IPS DF 4.7 (cell line): ENCODE measurements at regions not wholly inside any gene's neighbourhood (a gene's known extent, or its start where the extent isn't known, plus 50 kb on each side); places are given as distances from the start of the nearest gene placed in this dataset.

ENCODE experiments used
- DNase-seq: peaks from one replicate; pipeline ENCODE4 v3.0.0-alpha.2; 2013; ENCODE audit warnings: low spot score; ENCODE audit errors: extremely low read depth

DNA sequence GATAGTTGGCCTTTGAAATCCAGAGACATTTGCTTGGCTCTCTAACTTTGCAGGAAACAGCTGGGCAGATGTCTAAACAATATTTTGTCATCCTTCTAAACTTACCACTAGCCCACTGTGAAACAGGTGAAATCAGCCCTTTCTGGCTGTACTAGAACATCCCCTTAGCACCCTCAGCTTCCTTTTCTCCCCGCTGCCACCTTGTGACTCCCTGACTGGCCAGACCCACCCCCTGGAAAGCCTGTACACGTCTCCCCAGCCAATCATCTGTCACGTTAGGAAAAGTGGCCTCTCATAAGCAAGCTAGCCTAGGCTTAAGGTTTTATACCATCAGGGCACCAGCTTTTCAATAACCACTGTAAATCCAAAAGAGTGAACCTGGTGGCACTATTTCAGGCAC lies 88.6 kb upstream of the E2F3 start:
- DNase-seq: no peak

DNA sequence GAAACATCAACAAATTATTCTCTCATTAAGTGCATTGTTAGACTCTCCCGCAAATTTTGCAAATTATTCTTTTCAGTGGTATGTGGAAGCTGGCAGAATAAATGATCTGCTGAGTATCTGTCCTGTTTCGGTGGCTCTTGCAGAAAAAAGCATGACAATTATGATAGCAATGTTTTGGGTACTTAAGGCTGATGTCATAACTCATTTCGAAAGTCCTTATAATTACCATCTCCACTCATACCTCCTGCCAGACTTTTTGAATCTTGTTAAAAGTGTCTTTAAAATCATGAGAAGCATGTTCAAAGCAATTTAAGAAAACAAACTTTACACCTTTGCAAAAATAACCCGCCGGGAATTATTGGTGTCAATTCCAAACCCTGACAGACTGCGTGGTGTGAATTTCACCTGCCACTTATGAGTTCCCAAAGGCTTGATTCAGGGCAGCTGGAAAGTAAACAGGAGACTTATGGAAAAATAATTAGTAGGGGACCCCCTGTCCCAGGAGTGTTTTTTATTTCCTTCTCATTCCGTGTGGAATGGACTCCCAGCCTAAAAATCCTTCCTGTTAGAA lies 87.6 kb upstream of the E2F3 start:
- no peak for DNase-seq

DNA sequence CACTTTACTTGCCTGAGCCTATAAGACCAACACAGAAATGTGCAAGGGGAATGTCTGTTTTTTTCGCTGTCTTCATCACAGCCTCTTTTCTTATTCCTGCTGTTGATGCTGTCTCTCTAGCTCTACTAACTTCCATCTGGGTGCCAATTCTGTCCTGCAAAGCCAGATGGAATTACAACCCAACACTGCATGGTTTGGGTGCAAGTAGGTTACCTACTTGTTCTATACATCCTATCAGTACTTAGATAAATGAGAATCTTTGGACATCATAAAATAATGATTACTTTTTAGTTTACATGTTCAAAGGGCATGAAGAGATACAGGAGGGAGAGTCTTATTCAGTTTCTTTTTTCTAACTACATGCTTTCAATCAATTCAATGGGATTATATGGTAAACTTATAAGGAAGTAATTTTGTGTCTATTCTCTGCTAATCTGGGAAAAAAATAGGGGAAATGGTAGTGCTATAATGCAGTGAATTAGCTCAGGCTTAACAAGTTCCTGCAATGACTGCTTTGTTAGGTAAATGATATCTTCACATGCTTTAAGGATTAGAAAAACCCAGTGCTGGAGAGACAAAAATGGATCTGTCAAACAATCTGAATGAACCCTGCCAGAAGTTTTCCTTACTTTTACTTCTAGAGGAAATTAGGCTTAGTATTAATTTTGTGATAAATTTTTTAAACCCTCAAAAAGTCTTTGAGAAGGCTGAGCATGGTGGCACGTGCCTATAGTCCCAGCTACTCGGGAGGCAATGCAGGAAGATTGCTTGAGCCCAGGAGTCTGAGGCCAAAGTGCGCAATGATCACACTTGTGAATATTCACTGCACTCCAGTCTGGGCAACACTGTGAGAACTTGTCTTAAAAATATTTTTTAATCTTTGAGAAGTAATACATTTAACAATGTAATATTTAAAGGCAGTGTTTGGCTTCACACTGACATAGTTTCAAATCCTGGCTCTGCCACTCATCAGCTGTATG lies 86.5 kb upstream of the E2F3 start:
- no peak for DNase-seq

DNA sequence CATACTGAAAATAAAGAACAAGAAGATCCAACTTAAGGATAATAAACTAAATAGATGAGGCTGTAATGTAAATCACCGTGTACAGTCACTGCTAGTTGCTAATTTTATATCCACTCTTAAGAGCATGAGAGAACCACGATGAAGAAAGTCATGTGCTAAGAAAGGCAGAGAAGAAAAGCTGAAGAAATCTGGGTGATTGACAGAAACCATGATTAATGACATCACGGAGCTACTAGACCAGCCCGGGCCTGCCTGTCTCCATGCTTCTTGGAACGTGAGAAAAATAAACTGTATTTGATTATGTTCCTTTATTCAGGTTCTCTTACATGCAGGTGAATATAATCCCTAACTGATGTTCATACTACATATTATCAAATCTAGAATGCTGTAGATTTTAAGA lies 84.2 kb upstream of the E2F3 start:
- no peak for DNase-seq

DNA sequence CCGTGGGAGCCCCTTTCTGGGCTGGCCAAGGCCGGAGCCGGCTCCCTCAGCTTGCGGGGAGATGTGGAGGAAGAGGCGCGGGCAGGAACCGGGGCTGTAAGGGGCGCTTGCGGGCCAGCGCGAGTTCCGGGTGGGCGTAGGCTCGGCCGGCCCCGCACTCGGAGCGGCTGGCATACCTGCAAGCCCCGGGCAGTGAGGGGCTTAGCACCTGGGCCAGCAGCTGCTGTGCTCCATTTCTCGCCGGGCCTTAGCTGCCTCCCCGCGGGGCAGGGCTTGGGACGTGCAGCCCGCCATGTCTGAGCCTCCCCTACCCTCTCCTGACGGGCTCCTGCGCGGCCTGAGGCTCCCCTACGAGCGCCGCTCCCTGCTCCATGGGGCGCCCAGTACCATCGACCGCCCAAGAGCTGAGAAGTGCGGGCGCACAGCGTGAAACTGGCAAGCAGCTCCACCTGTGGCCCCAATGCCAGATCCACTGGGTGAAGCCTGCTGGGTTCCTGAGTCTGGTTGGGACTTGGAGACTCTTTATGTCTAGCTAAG lies 82.8 kb upstream of the E2F3 start:
- no peak for DNase-seq

DNA sequence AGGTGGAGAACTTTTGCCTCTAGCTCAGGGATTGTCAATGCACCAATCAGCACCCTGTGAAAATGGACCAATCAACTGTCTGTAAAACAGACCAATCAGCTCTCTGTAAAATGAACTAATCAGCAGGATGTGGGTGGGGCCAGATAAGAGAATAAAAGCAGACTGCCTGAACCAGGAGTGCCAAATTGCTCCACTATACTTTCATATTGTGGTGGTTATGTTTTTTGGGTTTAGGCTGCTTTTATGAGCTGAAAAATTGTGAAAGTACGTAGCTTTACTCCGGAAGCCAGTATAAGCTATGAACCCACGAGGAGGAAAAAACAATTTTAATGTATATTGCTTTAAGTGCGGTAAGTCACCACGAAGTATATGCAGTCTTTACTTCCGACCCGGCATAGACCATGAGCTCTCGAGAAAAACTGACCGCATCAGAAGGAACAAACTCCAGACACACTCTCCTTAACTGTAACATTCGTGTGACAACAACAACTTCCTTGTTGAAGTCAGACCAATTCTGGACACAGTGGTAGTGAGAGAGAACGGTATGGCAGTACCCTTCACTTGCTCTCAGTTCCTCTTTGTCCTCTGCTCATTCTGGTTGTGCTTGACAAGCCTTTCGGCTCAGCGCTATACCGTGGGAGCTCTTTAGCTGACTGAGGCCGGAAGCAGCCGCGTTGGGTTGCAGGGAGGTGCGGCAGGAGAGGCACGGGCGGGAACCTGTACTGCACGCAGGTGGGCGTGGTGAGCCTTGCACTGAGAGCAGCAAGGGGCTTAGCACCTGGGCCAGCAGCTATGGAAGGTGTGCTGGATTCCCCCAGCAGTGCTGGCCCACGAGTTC lies 81.9 kb upstream of the E2F3 start:
- no peak for DNase-seq

DNA sequence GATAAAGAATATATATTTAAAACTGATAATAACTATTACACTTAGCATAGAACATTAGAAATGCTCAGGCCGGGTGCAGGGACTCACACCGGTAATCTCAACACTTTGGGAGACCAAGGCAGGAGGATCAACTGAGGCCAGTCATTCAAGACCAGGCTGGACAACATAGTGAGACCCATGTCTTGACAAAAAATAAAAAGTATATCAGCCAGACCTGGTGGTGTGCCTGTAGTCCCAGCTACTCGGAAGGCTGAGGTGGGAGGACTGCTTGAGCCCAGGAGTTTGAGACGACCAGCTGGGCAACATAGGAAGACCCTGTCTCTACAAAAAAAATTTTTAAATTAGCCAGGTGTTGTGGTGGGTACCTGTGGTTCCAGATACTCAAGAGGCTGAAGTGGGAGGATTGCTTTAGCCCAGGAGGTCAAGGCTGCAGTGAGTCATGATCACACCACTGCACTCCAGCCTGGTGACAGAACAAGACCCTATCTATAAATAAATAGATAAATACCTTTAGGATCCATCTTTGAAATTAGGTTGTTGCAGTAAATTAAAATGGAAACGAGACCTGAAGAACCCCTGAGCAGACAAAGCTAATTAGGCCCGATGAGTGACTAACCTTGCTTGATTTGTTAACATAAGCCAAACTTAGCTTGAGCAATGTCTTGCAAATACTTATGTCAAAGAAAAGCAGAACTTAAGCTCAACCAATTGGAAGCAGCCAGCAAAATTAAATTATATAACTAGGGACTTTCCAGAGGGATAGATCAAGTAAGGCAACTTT lies 75.8 kb upstream of the E2F3 start:
- no peak for DNase-seq

DNA sequence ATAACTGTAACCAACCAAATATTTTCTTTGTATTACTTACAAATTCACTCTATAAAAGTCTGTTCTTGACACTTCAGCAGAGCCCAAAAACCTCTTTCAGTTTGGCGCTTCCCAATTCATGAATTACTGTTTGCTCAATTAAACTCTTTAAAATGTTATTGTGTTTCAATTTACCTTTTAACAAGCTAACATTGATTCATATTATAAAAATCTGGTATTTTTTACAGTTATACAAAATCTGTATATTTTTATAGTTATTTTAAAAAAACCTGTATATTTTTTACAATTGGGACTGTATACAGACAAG lies 75.3 kb upstream of the E2F3 start:
- no peak for DNase-seq

DNA sequence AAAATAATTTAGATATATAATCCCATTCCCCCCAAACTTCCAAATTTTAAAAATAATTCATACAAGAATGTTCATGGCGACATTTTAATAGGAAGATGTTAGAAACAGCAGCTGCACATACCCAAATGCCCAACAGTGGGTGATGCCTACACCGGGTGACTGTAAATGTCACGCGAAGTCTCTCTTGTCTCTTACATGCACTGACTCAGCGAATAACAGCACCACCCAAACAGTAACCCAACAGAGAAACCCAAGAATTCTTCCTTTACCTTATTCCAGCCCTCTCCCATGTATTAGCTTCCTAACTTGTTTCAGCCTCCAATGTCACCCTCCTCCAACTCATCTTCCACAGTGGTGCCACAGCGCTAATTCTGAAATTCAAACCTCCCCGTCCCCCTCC lies 74.5 kb upstream of the E2F3 start:
- no peak for DNase-seq

DNA sequence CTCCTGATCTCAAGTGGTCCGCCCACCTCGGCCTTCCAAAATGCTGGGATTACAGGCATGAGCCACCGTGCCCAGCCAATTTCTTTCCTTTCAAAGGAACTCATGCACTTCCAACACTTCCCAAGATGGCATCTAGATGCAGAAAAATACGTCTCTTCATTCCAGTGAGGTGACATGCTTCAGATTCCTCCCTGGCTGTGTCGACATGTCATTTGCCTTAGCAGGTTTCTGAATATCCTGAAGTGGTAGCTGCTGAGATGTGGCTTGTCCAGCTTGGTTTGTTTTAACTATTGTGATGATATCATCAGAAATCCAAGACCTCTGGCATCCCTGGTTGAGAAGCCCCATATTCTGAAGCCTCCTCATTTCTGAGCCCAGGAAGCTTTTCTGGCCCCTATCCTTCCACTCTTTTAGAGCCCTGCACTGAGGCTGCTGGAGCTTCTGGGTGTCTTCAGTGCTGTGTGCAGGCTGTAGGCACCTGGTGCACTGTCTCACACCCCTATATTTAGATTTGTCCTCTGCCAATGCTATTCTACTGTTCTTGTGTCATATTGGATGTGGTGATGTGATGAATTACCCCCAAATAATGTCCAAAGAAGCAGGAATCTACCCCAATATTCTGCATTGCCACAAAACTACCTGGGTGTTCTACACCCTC lies 73.3 kb upstream of the E2F3 start:
- DNase-seq: no peak

DNA sequence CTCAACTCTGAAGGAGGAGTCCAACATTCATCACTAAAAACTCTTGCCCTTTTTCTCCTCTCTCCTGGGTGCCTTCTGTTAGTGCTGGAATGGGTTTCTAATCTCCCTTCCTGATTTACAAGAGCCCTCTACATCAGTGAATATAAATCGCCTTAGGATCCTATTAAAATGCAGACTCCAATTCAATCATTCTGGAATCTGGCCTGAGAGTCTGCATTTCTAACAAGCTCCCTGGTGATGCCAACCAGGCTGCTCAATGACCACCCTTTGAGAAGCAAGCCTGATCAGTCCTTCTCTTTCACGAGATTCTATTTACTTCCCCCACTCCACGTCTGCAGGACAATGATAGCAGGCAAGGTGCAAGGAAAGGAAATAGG lies 72.8 kb upstream of the E2F3 start:
- DNase-seq: no peak

DNA sequence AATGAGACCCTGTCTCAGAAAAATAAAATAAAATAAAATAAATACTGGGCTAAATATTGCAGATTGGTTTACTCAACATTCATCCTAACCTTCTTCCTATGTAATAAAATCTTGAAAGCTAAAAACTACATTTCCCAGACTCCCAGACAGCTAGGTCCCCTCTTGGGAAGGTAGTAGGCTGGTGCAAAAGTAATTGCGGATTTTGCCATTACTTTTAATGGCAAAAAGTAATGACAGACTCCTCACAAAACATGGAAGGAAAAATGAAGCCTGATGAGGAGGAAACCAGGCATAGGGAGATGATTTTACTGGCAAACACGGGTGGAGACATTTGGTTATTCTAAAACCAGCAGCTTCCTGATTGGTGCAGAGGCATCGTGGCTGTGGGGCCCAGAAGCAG lies 70.6 kb upstream of the E2F3 start:
- no peak for DNase-seq

DNA sequence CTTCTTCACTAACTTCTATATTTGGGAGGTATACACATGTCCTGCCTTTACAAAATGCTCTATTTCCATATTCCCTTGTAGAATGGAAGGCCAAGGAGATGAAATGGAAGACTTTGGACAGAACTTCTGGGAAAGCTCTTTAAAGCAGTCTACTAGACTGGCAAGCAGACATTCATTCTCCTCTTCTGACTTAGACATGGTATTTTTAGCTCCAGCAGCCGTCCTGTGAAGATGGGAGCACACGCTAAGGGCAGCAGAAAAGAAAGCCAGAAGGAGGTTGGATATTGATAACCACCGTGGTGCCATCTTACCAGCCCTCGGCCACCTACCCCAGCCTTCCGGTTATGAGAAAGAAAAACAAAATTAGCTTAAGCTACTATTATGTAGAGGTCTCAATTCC lies 70.1 kb upstream of the E2F3 start:
- DNase-seq: no peak

DNA sequence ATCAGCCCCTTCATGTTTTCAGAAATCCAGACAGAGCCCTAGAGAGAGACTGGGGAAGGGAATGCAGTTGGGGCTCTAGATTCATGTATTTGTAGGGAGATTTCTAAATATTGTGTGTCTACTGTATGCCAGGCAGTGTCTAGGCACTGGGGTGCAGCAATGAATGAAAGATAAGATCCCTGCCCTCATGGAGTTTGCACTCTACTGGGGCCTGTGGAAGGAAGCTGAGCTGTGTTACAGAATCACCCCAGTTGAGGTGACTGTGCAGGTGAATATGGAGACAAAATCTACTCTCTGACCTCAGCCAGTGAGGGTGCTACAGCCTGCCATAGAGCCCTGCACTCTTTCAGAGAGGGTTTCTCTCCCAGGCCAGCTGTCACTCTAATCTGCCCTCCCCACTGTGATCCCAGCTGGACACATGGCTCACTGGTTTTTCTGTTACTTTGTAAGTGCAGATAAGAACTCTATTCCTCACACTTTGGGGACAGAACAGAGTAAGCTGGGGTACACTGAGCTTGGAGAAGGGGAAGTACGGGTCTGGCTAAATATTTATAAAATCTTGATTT lies 69.2 kb upstream of the E2F3 start:
- no peak for DNase-seq

DNA sequence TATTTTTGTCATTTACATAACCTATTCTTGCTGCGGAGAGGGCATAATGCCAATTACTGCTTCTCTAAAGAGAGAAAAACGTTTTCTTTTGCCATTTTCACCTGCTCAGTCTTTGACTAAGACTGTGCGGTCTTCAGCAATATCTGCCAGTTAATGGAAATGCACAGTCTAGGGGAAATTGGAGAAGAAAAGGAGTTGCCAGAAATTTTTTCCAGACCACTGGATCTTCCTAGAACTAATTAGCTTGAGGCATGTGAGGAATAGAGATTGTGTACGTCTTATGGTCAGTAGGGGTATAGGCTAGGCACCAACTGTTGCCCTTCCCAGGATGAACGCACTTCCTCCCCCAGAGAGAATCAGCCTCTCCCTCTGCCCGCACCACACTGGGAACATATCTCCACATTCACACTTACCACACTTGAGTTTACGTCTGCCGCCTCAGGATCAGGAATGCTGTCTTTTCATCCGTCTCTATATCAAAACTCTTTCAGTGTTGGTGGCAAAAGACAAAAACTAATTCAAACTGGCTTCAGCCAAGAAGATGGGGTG lies 67.9 kb upstream of the E2F3 start:
- no peak for DNase-seq

DNA sequence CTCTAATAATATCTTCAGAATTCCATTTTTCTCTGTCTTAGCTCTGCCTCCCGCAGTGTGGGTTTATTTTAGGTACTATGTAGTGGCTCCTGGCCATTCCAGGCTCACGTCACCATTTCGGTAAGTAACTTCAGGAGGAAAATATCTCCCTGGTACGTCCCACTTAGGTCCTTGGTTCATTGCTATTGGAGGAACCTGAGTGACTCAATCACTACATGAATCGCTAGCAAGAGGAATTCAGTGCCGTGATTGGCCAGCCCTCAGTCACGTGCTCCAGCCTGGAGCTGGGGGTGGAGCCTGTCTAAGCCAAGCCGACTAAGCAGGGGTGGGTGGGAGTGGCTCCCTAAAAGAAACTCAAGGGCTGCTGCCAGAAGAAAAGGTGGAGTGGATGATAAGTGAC lies 67.3 kb upstream of the E2F3 start:
- DNase-seq: no peak

DNA sequence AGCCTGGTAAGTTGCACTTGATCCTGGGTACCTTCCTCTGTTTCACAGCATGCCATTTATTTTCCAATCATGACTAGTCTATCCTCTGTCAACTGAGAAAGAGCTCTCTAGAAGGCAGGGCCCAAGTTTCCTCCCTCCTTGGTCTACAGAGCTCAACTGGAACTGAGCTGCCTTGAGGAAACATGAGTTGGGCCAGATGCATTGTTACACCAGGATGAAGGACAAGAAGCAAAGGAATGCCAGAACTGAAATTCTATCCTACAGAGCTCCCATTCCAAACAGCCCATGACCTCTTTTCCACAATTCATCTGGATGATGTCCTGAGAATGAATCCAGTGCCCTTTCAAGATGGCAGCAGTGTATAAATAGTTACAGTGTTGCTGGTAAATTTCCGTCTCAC lies 66.7 kb upstream of the E2F3 start:
- no peak for DNase-seq

DNA sequence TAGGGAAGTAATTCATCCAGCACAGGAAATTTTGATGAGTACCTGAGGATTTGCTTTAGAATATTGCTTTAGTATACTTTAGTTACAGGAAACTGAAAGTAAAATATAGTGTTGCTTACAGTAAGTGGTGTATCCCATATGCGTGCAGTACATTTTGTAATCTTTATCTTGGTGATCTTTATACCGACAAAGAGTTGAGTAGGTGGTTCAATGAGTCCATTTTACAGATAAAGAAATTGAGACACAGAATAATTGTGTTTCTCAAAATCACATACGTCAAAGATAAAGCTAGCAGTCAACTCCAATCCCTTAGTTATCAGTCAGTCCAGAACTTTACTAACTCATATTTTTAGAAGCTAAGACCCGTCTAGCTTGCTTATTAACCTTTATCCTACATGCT lies 65.8 kb upstream of the E2F3 start:
- DNase-seq: no peak

DNA sequence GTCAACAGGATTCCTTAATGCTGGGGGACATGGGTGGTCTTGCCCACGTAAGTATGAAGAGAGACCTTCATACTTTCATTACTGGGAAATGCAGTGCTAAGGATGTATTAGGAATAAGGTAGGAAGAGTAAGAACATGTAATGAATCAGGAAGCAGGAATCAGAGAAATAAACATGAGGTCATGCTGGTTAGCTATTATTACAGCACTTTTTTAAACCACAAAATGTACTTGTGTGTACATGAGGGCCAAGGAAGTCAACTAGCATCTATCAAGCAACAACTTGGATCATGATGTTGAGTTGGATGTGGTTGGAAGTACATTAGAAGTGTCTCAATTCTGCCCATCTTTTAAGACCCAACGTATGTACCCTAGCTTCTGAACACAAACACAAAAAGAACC lies 63.5 kb upstream of the E2F3 start:
- DNase-seq: no peak
